ENCODE measurements at regions not wholly inside any gene's neighbourhood (a gene's known extent, or its start where the extent isn't known, plus 50 kb on each side); places are given as distances from the start of the nearest gene placed in this dataset.
A peak's percentile ranks its signal among the peaks of the same experiment; 100 is the strongest.

DNA sequence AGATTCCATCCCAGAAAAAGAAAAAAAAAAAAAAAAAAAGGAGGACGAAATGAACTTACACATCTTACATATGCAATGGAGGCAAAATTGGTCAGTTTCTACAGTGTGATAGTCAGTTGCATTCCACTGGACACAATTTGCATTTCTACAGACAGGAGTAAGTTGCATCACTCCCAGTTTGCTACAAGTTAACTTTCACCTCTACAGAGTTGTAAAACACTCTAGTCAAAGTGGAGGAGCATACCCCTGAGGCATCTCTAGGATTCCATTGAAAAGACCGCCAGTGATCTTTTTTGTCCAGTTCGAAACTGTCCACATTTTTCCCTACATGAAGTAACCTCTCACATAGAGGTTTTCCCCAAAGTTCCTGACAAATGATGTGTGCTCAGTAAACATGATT lies 202.8 kb downstream of the VAPA start:
- H2AK9ac ChIP-seq (replicated peaks; ENCODE audit: low read depth, low read length, poor library complexity) = no peak overlapping the region
- no peaks in the 10 kb centered on the region for H3K9me3 ChIP-seq (ENCODE audit: control insufficient read depth, insufficient read depth, low read length)
- WGBS, 2 experiments (ENCODE audit: extremely low coverage in 2 of 2, insufficient read length in 1 of 2) = no CpG with 5 or more reads among the region's 3 CpGs
- no peak overlapping the region for H4K8ac ChIP-seq (ENCODE audit: low read depth in 2 of 2, low read length in 2 of 2)
- intact Hi-C loops (cut with micrococcal nuclease) = no loop called here
- no peak overlapping the region for H2AK5ac ChIP-seq (ENCODE audit: low read depth, low read length)
- H2AFZ ChIP-seq (replicated peaks; ENCODE audit: low read length, poor library complexity) = no peak overlapping the region
- TF ChIP-seq, protein P1, sequence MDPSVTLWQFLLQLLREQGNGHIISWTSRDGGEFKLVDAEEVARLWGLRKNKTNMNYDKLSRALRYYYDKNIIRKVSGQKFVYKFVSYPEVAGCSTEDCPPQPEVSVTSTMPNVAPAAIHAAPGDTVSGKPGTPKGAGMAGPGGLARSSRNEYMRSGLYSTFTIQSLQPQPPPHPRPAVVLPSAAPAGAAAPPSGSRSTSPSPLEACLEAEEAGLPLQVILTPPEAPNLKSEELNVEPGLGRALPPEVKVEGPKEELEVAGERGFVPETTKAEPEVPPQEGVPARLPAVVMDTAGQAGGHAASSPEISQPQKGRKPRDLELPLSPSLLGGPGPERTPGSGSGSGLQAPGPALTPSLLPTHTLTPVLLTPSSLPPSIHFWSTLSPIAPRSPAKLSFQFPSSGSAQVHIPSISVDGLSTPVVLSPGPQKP (IDR thresholded peaks at IDR 0.05; ENCODE audit: borderline replicate concordance, low read depth, low read length) = no peak
- TF ChIP-seq, protein P2, sequence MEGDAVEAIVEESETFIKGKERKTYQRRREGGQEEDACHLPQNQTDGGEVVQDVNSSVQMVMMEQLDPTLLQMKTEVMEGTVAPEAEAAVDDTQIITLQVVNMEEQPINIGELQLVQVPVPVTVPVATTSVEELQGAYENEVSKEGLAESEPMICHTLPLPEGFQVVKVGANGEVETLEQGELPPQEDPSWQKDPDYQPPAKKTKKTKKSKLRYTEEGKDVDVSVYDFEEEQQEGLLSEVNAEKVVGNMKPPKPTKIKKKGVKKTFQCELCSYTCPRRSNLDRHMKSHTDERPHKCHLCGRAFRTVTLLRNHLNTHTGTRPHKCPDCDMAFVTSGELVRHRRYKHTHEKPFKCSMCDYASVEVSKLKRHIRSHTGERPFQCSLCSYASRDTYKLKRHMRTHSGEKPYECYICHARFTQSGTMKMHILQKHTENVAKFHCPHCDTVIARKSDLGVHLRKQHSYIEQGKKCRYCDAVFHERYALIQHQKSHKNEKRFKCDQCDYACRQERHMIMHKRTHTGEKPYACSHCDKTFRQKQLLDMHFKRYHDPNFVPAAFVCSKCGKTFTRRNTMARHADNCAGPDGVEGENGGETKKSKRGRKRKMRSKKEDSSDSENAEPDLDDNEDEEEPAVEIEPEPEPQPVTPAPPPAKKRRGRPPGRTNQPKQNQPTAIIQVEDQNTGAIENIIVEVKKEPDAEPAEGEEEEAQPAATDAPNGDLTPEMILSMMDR (conservative IDR thresholded peaks at IDR 0.05; ENCODE audit: low read depth, low read length) = no peak
- TF ChIP-seq RCOR1 (IDR thresholded peaks at IDR 0.05; ENCODE audit: insufficient replicate concordance, low read length) (no peak), POLR2A (IDR thresholded peaks at IDR 0.05; ENCODE audit: low read depth, low read length) (no peak), CHD1 (IDR thresholded peaks at IDR 0.05; ENCODE audit: low read depth, low read length) (no peak), BHLHE40 (IDR thresholded peaks at IDR 0.05; ENCODE audit: low read depth, low read length) (no peak), MXI1 (IDR thresholded peaks at IDR 0.05; ENCODE audit: borderline replicate concordance, low read depth, low read length) (no peak), MAZ (IDR thresholded peaks at IDR 0.05; ENCODE audit: borderline replicate concordance, low read depth, low read length) (no peak), RFX5 (IDR thresholded peaks at IDR 0.05; ENCODE audit: low read depth, low read length) (no peak), SMC3 (IDR thresholded peaks at IDR 0.05; ENCODE audit: low read depth, low read length) (no peak), NFE2L2 (IDR thresholded peaks at IDR 0.05; ENCODE audit: low read depth, low read length) (no peak), MAFK (IDR thresholded peaks at IDR 0.05; ENCODE audit: low read depth, low read length) (no peak)
- H2BK120ac ChIP-seq (ENCODE audit: low read depth, low read length) = no peak overlapping the region
- H3K4me2 ChIP-seq (ENCODE audit: low read depth, low read length) = no peak overlapping the region
- H3K4me3 ChIP-seq (ENCODE audit: insufficient read depth, low read depth, low read length) = no peak overlapping the region
- no peak overlapping the region for H3K56ac ChIP-seq (ENCODE audit: extremely low read depth, insufficient read depth, low read length)
- no peaks in the 10 kb centered on the region for H3K79me1 ChIP-seq (ENCODE audit: low read depth in 1 of 2, low read length in 2 of 2)
- no peak overlapping the region for H3K14ac ChIP-seq (replicated peaks; ENCODE audit: low read depth, low read length)
- DNase-seq = no peak
- H3K27me3 ChIP-seq (ENCODE audit: control insufficient read depth, insufficient read depth, low read length) = peaks cover 8% of the 10 kb centered on the region; the same call in 1 of the 2 replicates
- peak overlapping the region; percentile 34; the same call in 1 of the 2 replicates for H2BK20ac ChIP-seq (ENCODE audit: low read depth, low read length)
- no peaks in the 10 kb centered on the region; the same call in 1 of the 2 replicates for H4K20me1 ChIP-seq (ENCODE audit: insufficient read depth, low read length)
- H3K9ac ChIP-seq (ENCODE audit: low read depth, low read length) = no peak overlapping the region
- 0 out of 3 replicates have a peak overlapping the region, but pooled peaks have one; percentile 52 for H2BK15ac ChIP-seq (ENCODE audit: low read depth, low read length)
- dilution Hi-C loops (cut with HindIII; ENCODE audit: low sequenced_read_pairs, unreplicated experiment) = no loop called here
- no peaks in the 10 kb centered on the region for H3K36me3 ChIP-seq (ENCODE audit: control insufficient read depth, insufficient read depth, low read length)
- ChIA-PET POLR2A (ENCODE audit: unreplicated experiment) (no interaction called here), CTCF (no interaction called here)
- BruUV-seq (replicated peaks) = no TSS peak
- H3K27ac ChIP-seq (ENCODE audit: insufficient read depth, low read length) = no peak overlapping the region
- no peak overlapping the region for H3K23ac ChIP-seq (ENCODE audit: low read depth, low read length)
- no peak overlapping the region for H4K5ac ChIP-seq (ENCODE audit: low read depth, low read length)
- in situ Hi-C loops (cut with MboI; ENCODE audit: low sequenced_read_pairs) = no loop called here
- no peak overlapping the region for H4K91ac ChIP-seq (ENCODE audit: insufficient read depth, low read depth, low read length)
- no peak overlapping the region for H3K18ac ChIP-seq (ENCODE audit: low read depth, low read length)
- ATAC-seq (ENCODE audit: low read depth) = no peak
- no peak overlapping the region for H2BK5ac ChIP-seq (ENCODE audit: low read depth, low read length, poor library complexity, severe bottlenecking)
- no peak overlapping the region for H3K4ac ChIP-seq (ENCODE audit: low read depth, low read length)
- peaks cover under 1% of the 10 kb centered on the region; the same call in 1 of the 2 replicates for H3K9me1 ChIP-seq (ENCODE audit: insufficient read depth, low read length)
- H3K4me1 ChIP-seq (ENCODE audit: control insufficient read depth, insufficient read depth, low read length) = peaks cover 7% of the 10 kb centered on the region

Data from IMR-90 (cell line).